ENCODE measurements at regions not wholly inside any gene's neighbourhood (a gene's known extent, or its start where the extent isn't known, plus 50 kb on each side); places are given as distances from the start of the nearest gene placed in this dataset.
A peak's percentile ranks its signal among the peaks of the same experiment; 100 is the strongest.

GRCh38 chr7:33807779-33808482, 97.4 kb upstream of the BMPER start (continued):
- TF ChIP-seq, protein P1, sequence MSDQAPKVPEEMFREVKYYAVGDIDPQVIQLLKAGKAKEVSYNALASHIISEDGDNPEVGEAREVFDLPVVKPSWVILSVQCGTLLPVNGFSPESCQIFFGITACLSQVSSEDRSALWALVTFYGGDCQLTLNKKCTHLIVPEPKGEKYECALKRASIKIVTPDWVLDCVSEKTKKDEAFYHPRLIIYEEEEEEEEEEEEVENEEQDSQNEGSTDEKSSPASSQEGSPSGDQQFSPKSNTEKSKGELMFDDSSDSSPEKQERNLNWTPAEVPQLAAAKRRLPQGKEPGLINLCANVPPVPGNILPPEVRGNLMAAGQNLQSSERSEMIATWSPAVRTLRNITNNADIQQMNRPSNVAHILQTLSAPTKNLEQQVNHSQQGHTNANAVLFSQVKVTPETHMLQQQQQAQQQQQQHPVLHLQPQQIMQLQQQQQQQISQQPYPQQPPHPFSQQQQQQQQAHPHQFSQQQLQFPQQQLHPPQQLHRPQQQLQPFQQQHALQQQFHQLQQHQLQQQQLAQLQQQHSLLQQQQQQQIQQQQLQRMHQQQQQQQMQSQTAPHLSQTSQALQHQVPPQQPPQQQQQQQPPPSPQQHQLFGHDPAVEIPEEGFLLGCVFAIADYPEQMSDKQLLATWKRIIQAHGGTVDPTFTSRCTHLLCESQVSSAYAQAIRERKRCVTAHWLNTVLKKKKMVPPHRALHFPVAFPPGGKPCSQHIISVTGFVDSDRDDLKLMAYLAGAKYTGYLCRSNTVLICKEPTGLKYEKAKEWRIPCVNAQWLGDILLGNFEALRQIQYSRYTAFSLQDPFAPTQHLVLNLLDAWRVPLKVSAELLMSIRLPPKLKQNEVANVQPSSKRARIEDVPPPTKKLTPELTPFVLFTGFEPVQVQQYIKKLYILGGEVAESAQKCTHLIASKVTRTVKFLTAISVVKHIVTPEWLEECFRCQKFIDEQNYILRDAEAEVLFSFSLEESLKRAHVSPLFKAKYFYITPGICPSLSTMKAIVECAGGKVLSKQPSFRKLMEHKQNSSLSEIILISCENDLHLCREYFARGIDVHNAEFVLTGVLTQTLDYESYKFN (CRISPR knock-in tag; conservative IDR thresholded peaks at IDR 0.05): peak; percentile 35; the same call in 1 of the 2 replicates
- TF ChIP-seq BORCS8-MEF2B (CRISPR knock-in tag; IDR thresholded peaks at IDR 0.05): 0 out of 2 replicates have a peak, but pooled peaks have one; percentile 30
- no peak for TF ChIP-seq NFYB (CRISPR knock-in tag; IDR thresholded peaks at IDR 0.05)
- TF ChIP-seq ZNF331 (CRISPR knock-in tag; IDR thresholded peaks at IDR 0.05): peak; percentile 83; the same call in 1 of the 2 replicates
- TF ChIP-seq ZNF343 (CRISPR knock-in tag; IDR thresholded peaks at IDR 0.05): no peak
- TF ChIP-seq YY1 (IDR thresholded peaks at IDR 0.05; ENCODE audit: insufficient read depth, insufficient replicate concordance, low read depth, low read length): peak; percentile 12
- TF ChIP-seq TFAP4 (IDR thresholded peaks at IDR 0.05; ENCODE audit: borderline replicate concordance, low read depth): peak; percentile 55
- no peak for TF ChIP-seq TBL1XR1 (IDR thresholded peaks at IDR 0.05; ENCODE audit: borderline replicate concordance, low read length, partially characterized antibody)
- TF ChIP-seq, protein P2, sequence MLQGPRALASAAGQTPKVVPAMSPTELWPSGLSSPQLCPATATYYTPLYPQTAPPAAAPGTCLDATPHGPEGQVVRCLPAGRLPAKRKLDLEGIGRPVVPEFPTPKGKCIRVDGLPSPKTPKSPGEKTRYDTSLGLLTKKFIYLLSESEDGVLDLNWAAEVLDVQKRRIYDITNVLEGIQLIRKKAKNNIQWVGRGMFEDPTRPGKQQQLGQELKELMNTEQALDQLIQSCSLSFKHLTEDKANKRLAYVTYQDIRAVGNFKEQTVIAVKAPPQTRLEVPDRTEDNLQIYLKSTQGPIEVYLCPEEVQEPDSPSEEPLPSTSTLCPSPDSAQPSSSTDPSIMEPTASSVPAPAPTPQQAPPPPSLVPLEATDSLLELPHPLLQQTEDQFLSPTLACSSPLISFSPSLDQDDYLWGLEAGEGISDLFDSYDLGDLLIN (CRISPR knock-in tag; IDR thresholded peaks at IDR 0.05; ENCODE audit: borderline replicate concordance): no peak
- TF ChIP-seq, protein P3, sequence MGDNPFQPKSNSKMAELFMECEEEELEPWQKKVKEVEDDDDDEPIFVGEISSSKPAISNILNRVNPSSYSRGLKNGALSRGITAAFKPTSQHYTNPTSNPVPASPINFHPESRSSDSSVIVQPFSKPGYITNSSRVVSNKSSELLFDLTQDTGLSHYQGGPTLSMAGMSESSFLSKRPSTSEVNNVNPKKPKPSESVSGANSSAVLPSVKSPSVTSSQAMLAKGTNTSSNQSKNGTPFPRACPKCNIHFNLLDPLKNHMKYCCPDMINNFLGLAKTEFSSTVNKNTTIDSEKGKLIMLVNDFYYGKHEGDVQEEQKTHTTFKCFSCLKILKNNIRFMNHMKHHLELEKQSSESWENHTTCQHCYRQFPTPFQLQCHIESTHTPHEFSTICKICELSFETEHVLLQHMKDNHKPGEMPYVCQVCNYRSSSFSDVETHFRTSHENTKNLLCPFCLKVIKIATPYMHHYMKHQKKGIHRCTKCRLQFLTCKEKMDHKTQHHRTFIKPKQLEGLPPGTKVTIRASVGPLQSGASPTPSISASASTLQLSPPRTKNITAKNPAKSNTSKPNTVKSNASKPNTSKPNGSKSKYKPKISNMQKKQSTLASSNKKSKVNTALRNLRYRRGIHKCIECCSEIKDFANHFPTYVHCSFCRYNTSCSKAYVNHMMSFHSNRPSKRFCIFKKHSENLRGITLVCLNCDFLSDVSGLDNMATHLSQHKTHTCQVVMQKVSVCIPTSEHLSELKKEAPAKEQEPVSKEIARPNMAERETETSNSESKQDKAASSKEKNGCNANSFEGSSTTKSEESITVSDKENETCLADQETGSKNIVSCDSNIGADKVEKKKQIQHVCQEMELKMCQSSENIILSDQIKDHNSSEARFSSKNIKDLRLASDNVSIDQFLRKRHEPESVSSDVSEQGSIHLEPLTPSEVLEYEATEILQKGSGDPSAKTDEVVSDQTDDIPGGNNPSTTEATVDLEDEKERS (CRISPR knock-in tag; IDR thresholded peaks at IDR 0.05): 0 out of 2 replicates have a peak, but pooled peaks have one; percentile 19
- peak; percentile 81 for TF ChIP-seq ZBTB7B (CRISPR knock-in tag; IDR thresholded peaks at IDR 0.05)
- TF ChIP-seq ZNF562 (CRISPR knock-in tag; IDR thresholded peaks at IDR 0.05; ENCODE audit: borderline replicate concordance): no peak
- peak; percentile 94 for TF ChIP-seq HNF4G (IDR thresholded peaks at IDR 0.05; ENCODE audit: borderline replicate concordance, low read depth, low read length)
- peak; percentile 49; the same call in 1 of the 2 replicates for TF ChIP-seq HNF4G (CRISPR knock-in tag; IDR thresholded peaks at IDR 0.05; ENCODE audit: borderline replicate concordance, low read depth)
- TF ChIP-seq, protein P4, sequence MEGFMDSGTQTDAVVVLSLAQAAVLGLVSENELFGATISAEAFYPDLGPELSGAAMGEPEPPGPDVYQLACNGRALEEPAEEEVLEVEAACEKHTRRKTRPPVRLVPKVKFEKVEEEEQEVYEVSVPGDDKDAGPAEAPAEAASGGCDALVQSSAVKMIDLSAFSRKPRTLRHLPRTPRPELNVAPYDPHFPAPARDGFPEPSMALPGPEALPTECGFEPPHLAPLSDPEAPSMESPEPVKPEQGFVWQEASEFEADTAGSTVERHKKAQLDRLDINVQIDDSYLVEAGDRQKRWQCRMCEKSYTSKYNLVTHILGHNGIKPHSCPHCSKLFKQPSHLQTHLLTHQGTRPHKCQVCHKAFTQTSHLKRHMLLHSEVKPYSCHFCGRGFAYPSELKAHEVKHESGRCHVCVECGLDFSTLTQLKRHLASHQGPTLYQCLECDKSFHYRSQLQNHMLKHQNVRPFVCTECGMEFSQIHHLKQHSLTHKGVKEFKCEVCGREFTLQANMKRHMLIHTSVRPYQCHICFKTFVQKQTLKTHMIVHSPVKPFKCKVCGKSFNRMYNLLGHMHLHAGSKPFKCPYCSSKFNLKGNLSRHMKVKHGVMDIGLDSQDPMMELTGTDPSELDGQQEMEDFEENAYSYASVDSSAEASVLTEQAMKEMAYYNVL (CRISPR knock-in tag; IDR thresholded peaks at IDR 0.05; ENCODE audit: borderline replicate concordance): no peak
- peak; percentile 60 for TF ChIP-seq GATAD2A (CRISPR knock-in tag; IDR thresholded peaks at IDR 0.05)
- TF ChIP-seq TARDBP (CRISPR knock-in tag; IDR thresholded peaks at IDR 0.05): peak; percentile 67; the same call in 1 of the 2 replicates
- no peak for TF ChIP-seq HOXA5 (CRISPR knock-in tag; IDR thresholded peaks at IDR 0.05)
- TF ChIP-seq FOXJ3 (CRISPR knock-in tag; IDR thresholded peaks at IDR 0.05; ENCODE audit: borderline replicate concordance): 0 out of 2 replicates have a peak, but pooled peaks have one; percentile 36

All from HepG2 (cell line).